Left renal cortex interstitium (tissue), 4 donors: ENCODE measurements at regions not wholly inside any gene's neighbourhood (a gene's known extent, or its start where the extent isn't known, plus 50 kb on each side); places are given as distances from the start of the nearest gene placed in this dataset.
A peak's percentile ranks its signal among the peaks of the same experiment; 100 is the strongest.

Experiments
- DNase-seq, 4 donors: peaks; one replicate each; pipeline ENCODE4 v3.0.0-alpha.2; 2013; ENCODE audit warnings: low read depth in 4 of 4, low spot score in 2 of 4, missing footprints in 1 of 4

DNA sequence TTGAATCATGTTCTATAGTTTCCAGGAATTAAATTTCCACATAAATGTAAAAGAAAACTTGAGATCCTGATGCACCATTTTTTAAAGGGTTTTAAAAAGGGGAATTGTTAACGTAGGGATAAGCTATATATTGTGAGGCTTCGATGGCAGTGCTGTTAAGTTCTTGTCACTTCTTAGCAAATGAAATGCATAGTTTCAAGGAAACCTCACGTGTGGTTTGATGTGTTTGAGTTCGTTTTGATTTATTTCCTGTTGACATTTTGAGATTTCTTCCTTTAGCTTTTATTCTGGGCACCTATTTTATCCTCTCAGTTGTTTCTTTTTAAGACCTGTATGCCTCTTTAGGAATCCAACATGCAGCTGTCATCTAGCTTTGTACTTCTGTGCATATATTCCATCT is 301.0 kb downstream of the DOCK8 start:
- no peak for DNase-seq

DNA sequence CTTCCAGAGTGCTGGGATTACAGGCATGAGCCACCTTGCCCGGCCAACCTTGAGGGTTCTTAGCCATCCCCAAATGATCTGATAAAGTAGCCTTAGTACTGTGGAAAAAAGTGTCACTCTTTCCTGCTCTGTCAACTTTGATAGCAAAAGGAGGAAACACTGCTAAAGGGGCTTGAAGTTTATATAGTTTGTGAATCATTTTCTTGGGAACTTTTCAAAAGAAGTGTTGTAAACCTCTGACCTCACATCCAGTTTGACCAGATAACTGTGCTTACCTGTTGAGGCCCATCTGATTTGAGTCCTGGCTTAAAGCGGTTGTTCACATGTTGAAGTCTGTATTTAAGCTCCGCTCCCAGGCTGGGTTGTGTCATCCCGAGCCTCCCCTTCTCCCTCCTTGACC is 303.3 kb downstream of the DOCK8 start:
- DNase-seq = no peak

DNA sequence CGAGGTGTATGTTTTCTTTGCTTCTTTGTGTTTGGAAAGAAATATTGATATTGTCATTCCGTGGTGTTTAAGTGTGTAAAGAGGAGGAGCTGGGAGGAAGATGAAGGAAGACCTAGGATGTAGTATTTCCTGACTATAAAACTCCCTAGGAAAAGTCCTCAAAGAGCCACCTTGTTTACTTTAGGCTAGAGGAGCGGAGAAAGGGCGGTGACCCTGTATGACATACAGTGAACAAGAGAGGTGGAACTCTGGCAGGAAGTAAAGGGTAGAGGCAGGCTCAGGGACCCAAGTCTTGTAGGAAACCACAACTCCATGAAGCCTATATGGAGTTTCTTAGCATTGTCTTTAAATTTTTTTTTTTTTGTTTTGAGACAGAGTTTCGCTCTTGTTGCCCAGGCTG is 303.9 kb downstream of the DOCK8 start:
- DNase-seq = no peak

- no peak for DNase-seq
These were observed 304.9 kb downstream of the DOCK8 start for GRCh38 chr9:519579-519978.

- no peak for DNase-seq
These were observed 305.6 kb downstream of the DOCK8 start for GRCh38 chr9:520302-520701.

GRCh38 chr9:522190-522589 is 307.5 kb downstream of the DOCK8 start:
- DNase-seq = no peak

GRCh38 chr9:522658-523057 is 308.0 kb downstream of the DOCK8 start:
- no peak for DNase-seq

DNA sequence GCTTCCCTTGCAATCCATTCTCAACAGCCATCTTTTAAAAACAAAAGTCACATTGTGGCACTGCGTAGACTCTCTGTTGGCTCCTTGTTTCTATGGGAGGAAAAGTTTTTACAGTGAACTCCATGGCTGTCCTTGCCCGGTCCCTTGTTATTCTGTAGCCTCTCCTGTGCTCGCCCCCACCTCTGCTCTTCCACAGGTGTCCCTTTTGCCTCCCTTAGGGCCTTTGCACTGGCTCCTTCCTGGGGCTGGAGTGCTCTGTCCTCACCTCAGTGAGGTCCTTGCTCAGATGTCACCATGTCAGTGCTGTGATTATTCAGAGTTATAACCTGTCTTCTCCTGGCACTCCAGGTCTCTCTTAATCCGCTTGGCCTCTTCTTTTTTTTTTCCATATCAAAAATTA is 308.8 kb downstream of the DOCK8 start:
- no peak for DNase-seq

- no peak for DNase-seq
These were observed 309.3 kb downstream of the DOCK8 start for GRCh38 chr9:524008-524407.

GRCh38 chr9:526904-527591 is 312.4 kb downstream of the DOCK8 start:
- DNase-seq = no peak

- DNase-seq = no peak
These were observed 311.8 kb upstream of the DMRT1 start for GRCh38 chr9:529731-530130.

GRCh38 chr9:530681-531080 is 310.8 kb upstream of the DMRT1 start:
- no peak for DNase-seq

DNA sequence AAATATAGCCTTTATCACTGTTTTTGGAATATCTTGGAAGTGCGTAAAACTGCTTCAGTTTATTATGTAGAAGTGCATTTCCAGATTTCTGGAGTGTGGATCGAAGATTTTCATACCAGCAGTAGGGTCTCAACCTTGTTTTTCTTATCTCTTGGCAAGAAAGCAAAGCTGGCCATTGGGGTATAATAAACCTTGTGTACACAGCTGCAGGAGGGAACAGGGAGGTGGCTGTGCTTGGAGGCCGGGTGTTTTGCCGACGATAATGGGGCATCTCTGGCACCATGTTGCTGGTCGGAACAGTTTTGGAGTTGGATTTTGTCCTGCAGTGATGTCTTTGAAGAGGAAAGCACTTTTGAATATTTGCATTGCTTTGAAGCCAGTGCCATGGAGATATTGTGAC is 308.8 kb upstream of the DMRT1 start:
- DNase-seq = no peak

DNA sequence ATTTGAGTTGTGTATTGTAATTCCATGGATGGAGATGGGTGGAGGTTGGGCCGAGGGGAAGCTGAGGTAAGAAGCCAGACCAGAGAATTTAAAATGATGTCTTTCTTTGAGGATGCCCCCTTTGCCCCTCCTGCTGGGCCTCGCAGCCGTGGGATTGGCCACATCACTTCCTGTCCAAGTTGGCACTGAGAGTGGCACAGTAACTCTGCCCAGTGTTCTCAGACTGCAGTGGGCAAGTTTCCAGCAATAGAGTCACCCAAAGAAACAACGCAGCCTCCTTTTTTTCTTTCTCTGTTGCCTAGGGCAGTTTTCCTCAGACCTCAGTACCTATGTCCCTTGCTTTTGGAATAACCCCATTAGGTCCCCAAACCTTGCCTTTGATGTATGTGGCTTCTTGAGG is 306.6 kb upstream of the DMRT1 start:
- DNase-seq = no peak

DNA sequence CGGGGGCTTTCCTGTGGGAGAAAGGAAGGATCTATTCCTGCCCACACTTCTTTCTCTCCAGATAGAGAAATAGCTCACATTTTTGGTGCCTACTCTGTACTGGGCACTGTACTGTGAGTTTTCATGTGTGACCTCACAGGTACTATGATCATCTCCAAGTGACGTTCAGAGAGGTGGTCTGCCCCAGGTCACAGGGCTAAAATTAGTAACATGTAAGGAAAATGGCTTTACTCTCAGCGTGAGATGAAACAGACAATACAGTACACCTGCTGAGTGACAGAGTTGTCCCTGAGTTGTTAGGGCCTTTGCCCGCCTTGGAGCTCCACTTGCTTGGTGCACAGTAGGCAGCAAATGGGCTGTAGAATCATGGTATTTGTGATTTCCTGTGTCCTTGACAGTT is 306.1 kb upstream of the DMRT1 start:
- no peak for DNase-seq

GRCh38 chr9:536597-537511 is 304.6 kb upstream of the DMRT1 start:
- DNase-seq = no peak

DNA sequence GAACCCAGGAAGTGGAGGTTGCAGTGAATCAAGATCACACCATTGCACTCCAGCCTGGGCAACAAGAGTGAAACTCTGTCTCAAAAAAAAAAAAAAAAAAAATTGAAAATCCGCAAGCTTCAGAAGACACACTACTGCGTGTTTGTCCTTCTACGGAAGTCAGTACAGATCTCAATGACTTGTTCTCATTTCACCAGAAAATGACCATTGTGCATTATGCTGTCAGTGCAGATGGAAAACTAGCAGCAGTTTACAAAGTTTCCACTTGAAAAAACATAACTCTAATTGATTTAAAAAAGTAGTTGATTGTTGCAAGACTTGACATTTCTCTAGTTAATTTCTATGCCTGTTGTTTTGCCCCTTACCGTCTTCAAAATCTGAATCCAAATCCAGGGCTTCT is 298.0 kb upstream of the DMRT1 start:
- DNase-seq = no peak

DNA sequence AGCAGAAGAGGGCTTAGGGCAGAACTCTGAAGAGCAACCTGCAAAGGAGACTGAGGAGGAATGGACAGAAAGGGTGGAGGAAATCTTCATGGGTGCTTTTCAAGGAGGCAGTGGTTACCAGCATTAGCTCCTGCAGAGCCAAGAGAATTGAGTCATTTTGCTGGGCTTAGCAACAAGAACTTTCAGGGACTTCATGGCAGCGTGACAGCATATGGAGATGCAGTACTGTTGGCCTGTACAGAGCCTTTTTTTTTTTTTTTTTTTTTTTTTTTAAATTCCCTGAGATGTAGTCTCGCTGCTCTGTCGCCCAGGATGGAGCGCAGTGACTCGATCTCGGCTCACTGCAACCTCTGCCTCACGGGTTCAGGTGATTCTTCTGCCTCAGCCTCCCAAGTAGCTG is 296.0 kb upstream of the DMRT1 start:
- DNase-seq = no peak

DNA sequence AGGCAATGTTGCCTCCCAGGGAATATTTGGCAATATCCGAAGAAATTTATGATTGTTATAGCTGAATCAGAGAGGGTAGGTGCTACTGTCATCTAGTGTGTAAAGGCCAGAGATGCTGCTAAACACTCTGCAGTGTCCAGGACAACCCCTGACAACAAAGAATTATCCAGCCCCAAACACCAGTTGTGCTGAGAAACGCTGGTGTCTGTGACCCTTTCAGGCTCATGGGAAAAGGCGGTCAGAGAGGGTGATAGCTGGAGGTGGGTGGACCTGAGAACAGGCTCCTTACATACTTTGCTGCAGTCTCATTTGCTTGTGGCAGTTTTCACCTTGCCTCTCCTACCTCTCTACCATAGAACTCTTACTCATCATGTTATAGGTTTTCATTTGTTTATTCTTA is 295.3 kb upstream of the DMRT1 start:
- no peak for DNase-seq

DNA sequence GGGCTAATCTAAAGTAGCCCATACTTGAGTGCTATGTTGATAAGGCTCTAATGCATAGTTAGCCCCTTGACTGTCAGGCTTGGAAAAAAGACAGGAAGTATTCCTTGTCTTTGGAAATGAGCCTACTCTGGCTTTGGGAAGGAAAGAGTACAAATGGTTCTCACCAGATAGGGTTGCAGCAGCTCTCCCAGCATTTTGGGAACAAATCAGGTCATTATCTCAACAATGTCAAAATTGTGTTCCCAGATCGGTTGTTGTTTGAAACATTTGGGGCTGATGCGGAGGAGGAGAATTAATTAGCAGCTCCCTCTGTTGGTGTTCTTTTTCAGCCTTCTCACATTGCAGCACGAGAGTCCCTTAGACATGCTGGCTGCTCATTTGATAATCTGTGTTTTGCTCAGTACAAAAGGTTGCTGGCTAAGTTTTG is 294.7 kb upstream of the DMRT1 start:
- peak in 1 of 4 donors; percentile 57 for DNase-seq

DNA sequence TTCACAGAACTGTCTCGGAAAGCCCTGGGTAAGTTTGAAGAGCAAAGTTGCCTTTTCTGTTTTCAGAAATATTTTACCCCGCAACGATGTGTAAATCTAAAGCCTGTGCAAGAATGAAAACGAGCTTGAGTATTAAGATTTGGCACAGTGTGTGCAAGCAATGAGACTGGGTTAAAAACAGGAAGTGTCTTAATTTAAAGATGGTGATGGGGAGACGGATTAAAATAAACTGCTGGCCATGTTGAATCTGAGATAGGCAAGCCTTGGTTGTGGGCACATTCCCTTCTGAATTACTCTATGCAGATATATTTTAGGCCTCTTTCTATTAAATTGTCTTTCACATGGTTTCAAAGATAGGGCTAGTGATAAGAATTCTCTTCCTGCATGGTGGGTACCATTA is 294.2 kb upstream of the DMRT1 start:
- no peak for DNase-seq

DNA sequence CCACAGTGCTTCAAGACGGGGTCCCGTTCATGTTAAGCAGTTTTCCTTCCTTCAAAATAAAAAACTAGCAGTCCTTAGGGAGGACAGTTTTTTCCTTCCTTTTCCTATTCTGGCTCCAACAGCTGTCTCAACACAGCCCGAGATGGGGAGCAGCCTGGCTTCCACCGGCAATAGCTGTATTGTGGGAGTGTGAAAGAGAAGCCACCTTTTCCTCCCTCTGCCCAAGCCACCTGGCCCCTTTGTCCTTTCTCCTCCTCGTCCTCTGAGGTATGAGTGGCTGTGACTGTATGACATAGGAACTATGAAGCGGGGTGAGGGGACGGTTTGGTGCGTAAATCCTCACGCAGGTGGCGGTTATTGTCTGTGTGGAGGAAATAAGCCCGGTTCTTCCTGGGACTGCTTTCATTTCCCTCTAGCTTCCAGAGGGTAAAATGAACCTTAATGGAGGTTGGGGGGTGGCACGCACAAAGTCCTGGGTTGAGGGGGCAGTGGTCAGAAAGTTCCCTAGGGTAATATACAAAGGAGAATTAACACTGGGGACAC is 292.0 kb upstream of the DMRT1 start:
- DNase-seq = no peak
